Prostate gland (tissue), 2 donors: ENCODE measurements at regions not wholly inside any gene's neighbourhood (a gene's known extent, or its start where the extent isn't known, plus 50 kb on each side); places are given as distances from the start of the nearest gene placed in this dataset.

Experiments
- DNase-seq: peaks from one replicate; pipeline ENCODE4 v3.0.0-alpha.2; 2019; ENCODE audit warnings: low spot score
- H3K27ac ChIP-seq, 2 donors: fragments of 200-600 bp; sonication (generic); 2 replicates each; pipeline ENCODE4 v1.5.1; 2017 to 2019
- H3K27me3 ChIP-seq: fragments of 200-600 bp; sonication (generic); replicated peaks from 2 replicates; pipeline ENCODE4 v1.5.1; 2019; ENCODE audit not compliant: insufficient read depth
- H3K36me3 ChIP-seq, 2 donors: fragments of 200-600 bp; sonication (generic); 1 replicate in 1 of 2; 2 replicates in 1 of 2; pipeline versions ENCODE4 v1.5.1 to v1.8.1; 2017 to 2019
- H3K4me1 ChIP-seq: fragments of 200-600 bp; sonication (generic); replicated peaks from 2 replicates; pipeline ENCODE4 v1.5.1; 2019
- H3K4me3 ChIP-seq, 2 donors: fragments of 200-600 bp; sonication (generic); 2 replicates each; pipeline ENCODE4 v1.5.1; 2017 to 2019
- H3K9me3 ChIP-seq: fragments of 200-600 bp; sonication (generic); 2 replicates; pipeline ENCODE4 v1.5.1; 2017
- CTCF ChIP-seq, 4 experiments: fragments of 200-600 bp in 2 of 4; fragments of 450-650 bp in 2 of 4; sonication (generic) in 2 of 4; IDR thresholded peaks; 1 replicate in 3 of 4; 2 replicates in 1 of 4; pipeline ENCODE4 v1.5.1; 2016 to 2019; ENCODE audit warnings: antibody characterized with exemption in 4 of 4, mild to moderate bottlenecking in 2 of 4, moderate library complexity in 2 of 4
- POLR2A ChIP-seq: fragments of 450-650 bp; IDR thresholded peaks from one replicate; pipeline ENCODE4 v1.6.1; 2016; ENCODE audit warnings: antibody characterized with exemption, mild to moderate bottlenecking
- POLR2AphosphoS5 ChIP-seq: sonication (generic); formaldehyde crosslinking; IDR thresholded peaks from one replicate; pipeline ENCODE4 v1.6.1; 2017; ENCODE audit warnings: antibody characterized with exemption
- WGBS: methylation state at CpG from one replicate; pipeline ENCODE4 v1.1.5; 2018; 5-methylcytosine and 5-hydroxymethylcytosine counted together
- intact Hi-C: fragments of 100-400 bp; cut with DNase I; formaldehyde crosslinking; loops from one replicate; pipeline ENCODE4 v1.14.2; 2022

GRCh38 chr9:16316911-16317817, 553.3 kb downstream of the BNC2 start:
- WGBS: 52% methylated on average over 15 of the region's 15 CpGs
- TF ChIP-seq CTCF (IDR thresholded peaks at IDR 0.05) (no peak), POLR2AphosphoS5 (no peak), POLR2A (no peak)
- H3K4me3 ChIP-seq: no peak overlapping the region
- H3K4me1 ChIP-seq: no peaks in the 10 kb centered on the region
- no peak for DNase-seq
- no peaks in the 10 kb centered on the region for H3K36me3 ChIP-seq
- no peaks in the 10 kb centered on the region for H3K27me3 ChIP-seq
- H3K9me3 ChIP-seq: no peaks in the 10 kb centered on the region
- intact Hi-C loops: loop anchor here (10.0 kb wide), 1 partner anchor 122 kb away; no protein-coding TSS in a partner anchor
- no peak overlapping the region for H3K27ac ChIP-seq

GRCh38 chr9:16318516-16319060, 551.9 kb downstream of the BNC2 start:
- Histone ChIP-seq H3K27me3 (no peaks in the 10 kb centered on the region), H3K27ac (no peak overlapping the region), H3K36me3 (no peaks in the 10 kb centered on the region), H3K4me3 (no peak overlapping the region), H3K4me1 (no peaks in the 10 kb centered on the region), H3K9me3 (no peaks in the 10 kb centered on the region)
- 80% methylated on average over 20 of the region's 20 CpGs for WGBS
- no peak for TF ChIP-seq CTCF (IDR thresholded peaks at IDR 0.05)
- TF ChIP-seq POLR2AphosphoS5: no peak
- no peak for TF ChIP-seq POLR2A
- intact Hi-C loops: loop anchor here (10.0 kb wide), 1 partner anchor 124 kb away; no protein-coding TSS in a partner anchor
- DNase-seq: no peak

GRCh38 chr9:16319646-16320045, 550.8 kb downstream of the BNC2 start:
- 90% methylated on average over 3 of the region's 3 CpGs for WGBS
- DNase-seq: no peak

GRCh38 chr9:16320338-16320902, 550.0 kb downstream of the BNC2 start:
- Histone ChIP-seq H3K27me3 (no peaks in the 10 kb centered on the region), H3K9me3 (no peaks in the 10 kb centered on the region), H3K36me3 (no peaks in the 10 kb centered on the region), H3K4me3 (no peak overlapping the region), H3K4me1 (no peaks in the 10 kb centered on the region), H3K27ac (no peak overlapping the region)
- 87% methylated on average over 5 of the region's 5 CpGs for WGBS
- TF ChIP-seq POLR2AphosphoS5 (no peak), CTCF (IDR thresholded peaks at IDR 0.05) (no peak), POLR2A (no peak)
- DNase-seq: no peak
- intact Hi-C loops: no loop called here

More at GRCh38 chr9:16319646-16320045, 550.8 kb downstream of the BNC2 start:
- Histone ChIP-seq H3K9me3 (no peaks in the 10 kb centered on the region), H3K4me1 (no peaks in the 10 kb centered on the region), H3K27ac (no peak overlapping the region), H3K27me3 (no peaks in the 10 kb centered on the region), H3K4me3 (no peak overlapping the region), H3K36me3 (no peaks in the 10 kb centered on the region)
- intact Hi-C loops: loop anchor here (10.0 kb wide), 1 partner anchor 125 kb away; no protein-coding TSS in a partner anchor
- TF ChIP-seq POLR2AphosphoS5 (no peak), POLR2A (no peak), CTCF (IDR thresholded peaks at IDR 0.05) (no peak)
